Thyroid gland (tissue), 4 donors: ENCODE measurements at regions not wholly inside any gene's neighbourhood (a gene's known extent, or its start where the extent isn't known, plus 50 kb on each side); places are given as distances from the start of the nearest gene placed in this dataset.

ENCODE experiments used
- CTCF ChIP-seq, 6 experiments: fragments of 200-600 bp in 3 of 6; fragments of 450-650 bp in 3 of 6; sonication (generic) in 3 of 6; IDR thresholded peaks; one replicate each; pipeline ENCODE4 v1.5.1; 2016 to 2019; ENCODE audit warnings: antibody characterized with exemption in 6 of 6, mild to moderate bottlenecking in 2 of 6, inconsistent platforms in 1 of 6, moderate library complexity in 1 of 6
- POLR2A ChIP-seq, 2 donors: fragments of 450-650 bp; IDR thresholded peaks; one replicate each; pipeline ENCODE4 v1.6.1; 2017; ENCODE audit warnings: antibody characterized with exemption in 2 of 2, mild to moderate bottlenecking in 2 of 2, moderate library complexity in 1 of 2

GRCh38 chrX:22740836-22741235 lies 258.9 kb upstream of the DDX53 start:
- no peak for TF ChIP-seq POLR2A (IDR thresholded peaks at IDR 0.05)
- no peak for TF ChIP-seq CTCF (IDR thresholded peaks at IDR 0.05)
